Panc1 (cell line): ENCODE measurements at regions not wholly inside any gene's neighbourhood (a gene's known extent, or its start where the extent isn't known, plus 50 kb on each side); places are given as distances from the start of the nearest gene placed in this dataset.

Experiments
- ATAC-seq: fragments of 200-7000 bp; cut with Tn5 transposase; 2 replicates; pipeline ENCODE4 v1.9.1; 2020; ENCODE audit warnings: mild to moderate bottlenecking, moderate library complexity
- BruUV-seq: library from RNA; stranded (reverse); fragments of 400-500 nt; replicated peaks from 2 replicates; lab custom pipeline; 2021; lab: Mats Ljungman, UMichigan
- CTCF ChIA-PET: fragments of 300-600 bp; sonication (Branson Sonifier 250); formaldehyde crosslinking; loops from one replicate; lab custom pipeline; 2022; ENCODE audit warnings: antibody characterized with exemption; lab: Charles Lee
- POLR2A ChIA-PET: fragments of 300-600 bp; sonication (Branson Sonifier 250); formaldehyde crosslinking; loops from one replicate; lab custom pipeline; 2022; ENCODE audit warnings: antibody characterized with exemption; lab: Charles Lee
- DNase-seq: peaks from one replicate; pipeline ENCODE4 v3.0.0-alpha.2; 2010; ENCODE audit warnings: low read depth, low spot score
- H3K27ac ChIP-seq: 2 replicates; pipeline ENCODE4 v1.5.1; 2011; ENCODE audit warnings: mild to moderate bottlenecking, low read length, inconsistent platforms
- H3K27me3 ChIP-seq: fragments of 200-500 bp; sonication (Bioruptor generic); 2 replicates; pipeline ENCODE4 v1.6.0; 2014; ENCODE audit warnings: low read length, inconsistent platforms; ENCODE audit not compliant: control insufficient read depth, insufficient read depth
- H3K36me3 ChIP-seq: fragments of 200-500 bp; sonication (Bioruptor generic); 2 replicates; pipeline ENCODE4 v1.5.1; 2014; ENCODE audit warnings: inconsistent platforms, mild to moderate bottlenecking, low read length, moderate library complexity; ENCODE audit not compliant: control insufficient read depth, insufficient read depth
- H3K4me1 ChIP-seq: 2 replicates; pipeline ENCODE4 v1.5.1; 2011; ENCODE audit warnings: inconsistent platforms, mild to moderate bottlenecking, low read length, moderate library complexity; ENCODE audit not compliant: control insufficient read depth, insufficient read depth
- H3K4me3 ChIP-seq, 2 experiments: 2 replicates each; pipeline ENCODE4 v1.5.1; 2011 to 2012; ENCODE audit warnings: low read depth in 2 of 2, low read length in 2 of 2, mild to moderate bottlenecking in 2 of 2, inconsistent platforms in 1 of 2, moderate library complexity in 1 of 2
- H3K9me3 ChIP-seq: fragments of 200-500 bp; sonication (Bioruptor generic); 2 replicates; pipeline ENCODE4 v1.5.1; 2014; ENCODE audit warnings: low read depth, mild to moderate bottlenecking, inconsistent platforms, low read length, moderate library complexity; ENCODE audit not compliant: control insufficient read depth, insufficient read depth
- POLR2AphosphoS5 ChIP-seq: IDR thresholded peaks from 2 replicates; pipeline ENCODE4 v1.6.1; 2012; ENCODE audit warnings: mild to moderate bottlenecking, low read depth, low read length, moderate library complexity
- SIN3A ChIP-seq: IDR thresholded peaks from 2 replicates; pipeline ENCODE4 v1.6.1; 2012; ENCODE audit warnings: low read depth, mild to moderate bottlenecking, low read length, moderate library complexity, borderline replicate concordance; ENCODE audit not compliant: insufficient read depth
- TCF7L2 ChIP-seq: IDR thresholded peaks from 2 replicates; pipeline ENCODE4 v1.6.1; 2011; ENCODE audit warnings: mild to moderate bottlenecking, low read depth, low read length, inconsistent platforms
- in situ Hi-C: cut with HindIII; loops from 2 replicates; pipeline ENCODE4 v1.10.0; 2016; ENCODE audit warnings: low sequenced_read_pairs, low pct_unique_long_range_greater_than_20kb
- intact Hi-C: fragments of 100-400 bp; cut with micrococcal nuclease; formaldehyde crosslinking; loops from one replicate; pipeline ENCODE4 v1.10.0; 2022; ENCODE audit not compliant: unreplicated experiment
- TF ChIP-seq, protein P1 (sequence below), 2 experiments: IDR thresholded peaks; 2 replicates each; pipeline ENCODE4 v1.6.1; 2011 to 2012; ENCODE audit warnings: low read depth in 2 of 2, control low read depth in 1 of 2, low read length in 1 of 2, mild to moderate bottlenecking in 1 of 2, moderate library complexity in 1 of 2; ENCODE audit not compliant: insufficient read depth in 1 of 2
- TF ChIP-seq, protein P2 (sequence below): fragments of 450-650 bp; IDR thresholded peaks from 2 replicates; pipeline ENCODE4 v1.5.1; 2017; ENCODE audit warnings: mild to moderate bottlenecking

DNA sequence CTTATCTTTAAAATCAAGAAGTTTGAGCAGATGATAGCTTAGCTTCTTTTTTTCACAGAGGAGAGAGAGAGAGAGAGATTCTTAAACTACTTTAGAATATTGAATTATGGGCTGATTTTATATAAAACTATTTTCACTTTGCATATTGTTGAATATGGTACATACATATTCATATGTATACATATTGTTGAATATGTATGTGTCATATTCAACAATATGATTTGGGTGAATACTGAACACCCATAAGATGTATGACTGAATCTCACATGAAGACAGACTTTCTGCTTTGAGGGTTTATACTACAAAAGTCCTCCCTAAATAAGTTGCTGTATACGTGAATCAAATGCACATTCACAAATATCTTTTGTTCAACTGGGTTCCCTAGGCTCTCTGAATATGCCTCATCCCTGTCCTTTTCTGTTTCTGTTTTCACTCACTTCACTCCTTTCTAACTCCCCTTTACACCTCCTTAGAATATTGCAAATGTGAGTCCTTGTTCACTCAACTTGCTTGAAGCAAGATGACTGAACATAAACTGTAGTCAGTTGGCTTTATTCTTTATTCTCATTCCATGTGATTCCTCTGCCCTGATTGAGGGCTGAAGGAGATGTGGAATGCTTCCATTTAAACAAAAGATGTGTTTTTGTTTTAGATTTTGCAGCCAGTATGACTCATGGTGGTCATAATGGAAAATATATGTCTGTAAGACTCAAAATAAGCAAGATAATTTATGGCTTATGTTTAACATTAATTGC, 225.4 kb upstream of the DAB2 start:
- TF ChIP-seq POLR2AphosphoS5: no peak
- no peak for TF ChIP-seq SIN3A
- TF ChIP-seq, protein P1, sequence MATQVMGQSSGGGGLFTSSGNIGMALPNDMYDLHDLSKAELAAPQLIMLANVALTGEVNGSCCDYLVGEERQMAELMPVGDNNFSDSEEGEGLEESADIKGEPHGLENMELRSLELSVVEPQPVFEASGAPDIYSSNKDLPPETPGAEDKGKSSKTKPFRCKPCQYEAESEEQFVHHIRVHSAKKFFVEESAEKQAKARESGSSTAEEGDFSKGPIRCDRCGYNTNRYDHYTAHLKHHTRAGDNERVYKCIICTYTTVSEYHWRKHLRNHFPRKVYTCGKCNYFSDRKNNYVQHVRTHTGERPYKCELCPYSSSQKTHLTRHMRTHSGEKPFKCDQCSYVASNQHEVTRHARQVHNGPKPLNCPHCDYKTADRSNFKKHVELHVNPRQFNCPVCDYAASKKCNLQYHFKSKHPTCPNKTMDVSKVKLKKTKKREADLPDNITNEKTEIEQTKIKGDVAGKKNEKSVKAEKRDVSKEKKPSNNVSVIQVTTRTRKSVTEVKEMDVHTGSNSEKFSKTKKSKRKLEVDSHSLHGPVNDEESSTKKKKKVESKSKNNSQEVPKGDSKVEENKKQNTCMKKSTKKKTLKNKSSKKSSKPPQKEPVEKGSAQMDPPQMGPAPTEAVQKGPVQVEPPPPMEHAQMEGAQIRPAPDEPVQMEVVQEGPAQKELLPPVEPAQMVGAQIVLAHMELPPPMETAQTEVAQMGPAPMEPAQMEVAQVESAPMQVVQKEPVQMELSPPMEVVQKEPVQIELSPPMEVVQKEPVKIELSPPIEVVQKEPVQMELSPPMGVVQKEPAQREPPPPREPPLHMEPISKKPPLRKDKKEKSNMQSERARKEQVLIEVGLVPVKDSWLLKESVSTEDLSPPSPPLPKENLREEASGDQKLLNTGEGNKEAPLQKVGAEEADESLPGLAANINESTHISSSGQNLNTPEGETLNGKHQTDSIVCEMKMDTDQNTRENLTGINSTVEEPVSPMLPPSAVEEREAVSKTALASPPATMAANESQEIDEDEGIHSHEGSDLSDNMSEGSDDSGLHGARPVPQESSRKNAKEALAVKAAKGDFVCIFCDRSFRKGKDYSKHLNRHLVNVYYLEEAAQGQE (IDR thresholded peaks at IDR 0.05; ENCODE audit: insufficient read depth in 1 of 2, low read depth in 2 of 2, low read length in 1 of 2): no peak
- no peak for TF ChIP-seq TCF7L2
- TF ChIP-seq, protein P2, sequence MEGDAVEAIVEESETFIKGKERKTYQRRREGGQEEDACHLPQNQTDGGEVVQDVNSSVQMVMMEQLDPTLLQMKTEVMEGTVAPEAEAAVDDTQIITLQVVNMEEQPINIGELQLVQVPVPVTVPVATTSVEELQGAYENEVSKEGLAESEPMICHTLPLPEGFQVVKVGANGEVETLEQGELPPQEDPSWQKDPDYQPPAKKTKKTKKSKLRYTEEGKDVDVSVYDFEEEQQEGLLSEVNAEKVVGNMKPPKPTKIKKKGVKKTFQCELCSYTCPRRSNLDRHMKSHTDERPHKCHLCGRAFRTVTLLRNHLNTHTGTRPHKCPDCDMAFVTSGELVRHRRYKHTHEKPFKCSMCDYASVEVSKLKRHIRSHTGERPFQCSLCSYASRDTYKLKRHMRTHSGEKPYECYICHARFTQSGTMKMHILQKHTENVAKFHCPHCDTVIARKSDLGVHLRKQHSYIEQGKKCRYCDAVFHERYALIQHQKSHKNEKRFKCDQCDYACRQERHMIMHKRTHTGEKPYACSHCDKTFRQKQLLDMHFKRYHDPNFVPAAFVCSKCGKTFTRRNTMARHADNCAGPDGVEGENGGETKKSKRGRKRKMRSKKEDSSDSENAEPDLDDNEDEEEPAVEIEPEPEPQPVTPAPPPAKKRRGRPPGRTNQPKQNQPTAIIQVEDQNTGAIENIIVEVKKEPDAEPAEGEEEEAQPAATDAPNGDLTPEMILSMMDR: no peak
- Histone ChIP-seq H3K27me3 (no peaks in the 10 kb centered on the region), H3K9me3 (no peaks in the 10 kb centered on the region), H3K27ac (no peak overlapping the region), H3K4me3 (no peak overlapping the region), H3K36me3 (no peaks in the 10 kb centered on the region), H3K4me1 (no peaks in the 10 kb centered on the region)
- ChIA-PET POLR2A (no interaction called here), CTCF (no interaction called here)
- BruUV-seq: no TSS peak
- intact Hi-C loops (no loop called here), in situ Hi-C loops (no loop called here)
- no peak for DNase-seq
- ATAC-seq: no peak

DNA sequence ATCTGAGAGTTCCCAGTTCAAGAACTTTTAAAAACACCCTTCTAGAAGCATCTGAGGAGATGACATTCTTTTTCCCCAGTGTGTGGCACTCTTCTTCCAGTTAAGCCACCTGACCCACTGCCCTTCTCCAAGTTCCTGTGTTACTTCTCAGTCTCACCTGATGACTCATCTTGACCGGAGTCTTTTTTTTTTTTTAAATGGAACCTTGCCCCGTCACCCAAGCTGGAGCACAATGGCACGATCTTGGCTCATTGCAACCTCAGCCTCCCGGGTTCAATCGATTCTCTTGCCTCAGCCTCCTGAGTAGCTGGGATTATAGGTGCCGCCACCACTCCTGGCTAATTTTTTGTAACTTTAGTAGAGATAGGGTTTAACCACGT, 224.1 kb upstream of the DAB2 start:
- TF ChIP-seq, protein P2: no peak
- TF ChIP-seq, protein P1 (IDR thresholded peaks at IDR 0.05; ENCODE audit: insufficient read depth in 1 of 2, low read depth in 2 of 2, low read length in 1 of 2): no peak
- TF ChIP-seq POLR2AphosphoS5: no peak
- TF ChIP-seq TCF7L2: no peak
- no peak for TF ChIP-seq SIN3A
- no peak overlapping the region for H3K4me3 ChIP-seq
- POLR2A ChIA-PET: no interaction called here
- no peaks in the 10 kb centered on the region for H3K36me3 ChIP-seq
- H3K4me1 ChIP-seq: no peaks in the 10 kb centered on the region
- in situ Hi-C loops (no loop called here), intact Hi-C loops (no loop called here)
- H3K27ac ChIP-seq: no peak overlapping the region
- ATAC-seq (no peak), DNase-seq (no peak)
- H3K27me3 ChIP-seq: no peaks in the 10 kb centered on the region
- CTCF ChIA-PET: no interaction called here
- H3K9me3 ChIP-seq: no peaks in the 10 kb centered on the region
- BruUV-seq: no TSS peak
